RCC 7860 (cell line): ENCODE measurements at regions not wholly inside any gene's neighbourhood (a gene's known extent, or its start where the extent isn't known, plus 50 kb on each side); places are given as distances from the start of the nearest gene placed in this dataset.

ENCODE experiments used
- DNase-seq: peaks from one replicate; pipeline ENCODE4 v3.0.0-alpha.2; 2015; ENCODE audit warnings: low spot score
- FAIRE-seq: peaks from 2 replicates; lab custom pipeline; 2012; peaks lifted over from hg19 to GRCh38; lab: Jason Lieb, UNC

- FAIRE-seq (no peak), DNase-seq (no peak)
Measured at GRCh38 chr3:135848051-135848450, 117.5 kb upstream of the PPP2R3A start.

DNA sequence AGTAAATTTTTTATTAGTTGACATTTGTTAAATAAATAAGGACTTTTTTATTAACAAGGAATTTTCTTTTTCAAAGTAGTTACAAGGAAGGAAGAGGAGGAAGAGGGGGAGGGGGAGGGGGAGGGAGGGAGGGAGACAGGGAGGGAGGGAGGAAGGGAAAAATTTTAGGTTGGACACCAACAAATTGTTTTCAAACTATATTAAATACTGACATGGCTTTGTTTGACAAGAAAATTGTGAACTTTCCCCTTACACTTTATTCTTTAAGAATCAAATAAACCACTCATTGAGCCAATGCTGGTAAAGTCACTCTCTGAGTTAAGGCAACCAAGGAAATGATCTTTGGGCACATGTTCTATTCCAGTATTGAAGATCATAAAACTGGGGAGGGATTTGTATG, 115.7 kb upstream of the PPP2R3A start:
- DNase-seq: no peak
- FAIRE-seq: no peak

- no peak for FAIRE-seq
- peak; percentile 37 for DNase-seq
Measured at GRCh38 chr3:135851201-135852081, 114.1 kb upstream of the PPP2R3A start.

DNA sequence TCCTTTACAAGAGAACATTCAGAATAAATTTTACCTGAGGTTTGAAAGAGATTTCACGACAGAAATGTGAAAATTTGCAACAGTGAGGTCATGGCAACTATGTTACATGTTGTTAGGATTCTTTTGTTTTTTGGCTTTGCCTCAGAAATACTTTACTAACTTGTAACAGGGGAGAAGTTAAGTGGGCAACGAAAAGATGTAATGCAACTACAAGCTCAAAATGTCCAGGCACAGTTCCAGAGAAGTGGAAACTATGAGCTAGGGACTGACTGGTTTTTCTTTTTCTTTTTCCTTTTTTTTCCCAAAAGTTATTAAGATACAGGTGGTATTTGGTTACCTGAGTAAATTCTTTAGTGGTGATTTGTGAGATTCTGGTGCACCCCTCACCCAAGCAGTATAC, 111.5 kb upstream of the PPP2R3A start:
- no peak for FAIRE-seq
- no peak for DNase-seq

GRCh38 chr3:135860761-135861160, 104.8 kb upstream of the PPP2R3A start:
- FAIRE-seq (no peak), DNase-seq (no peak)

DNA sequence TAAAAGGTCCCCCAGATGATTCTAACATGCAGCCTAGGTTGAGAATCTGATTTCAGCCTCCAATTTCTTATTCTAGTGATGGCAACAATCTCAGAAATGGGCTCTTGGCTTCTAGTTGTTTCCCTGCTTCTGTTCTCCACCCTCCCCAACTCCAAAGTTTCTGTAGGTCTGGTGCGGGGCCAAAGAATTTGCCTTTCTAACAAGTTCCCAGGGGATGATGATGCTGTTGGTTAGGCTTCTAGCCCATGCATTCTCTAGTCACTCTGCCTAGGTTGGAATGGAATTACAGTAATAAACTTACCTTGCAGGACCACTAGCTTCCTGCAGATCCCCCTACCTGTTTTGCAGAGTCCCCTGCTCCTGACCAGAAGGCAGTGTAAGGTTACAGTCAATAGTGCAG, 103.2 kb upstream of the PPP2R3A start:
- FAIRE-seq: no peak
- no peak for DNase-seq

DNA sequence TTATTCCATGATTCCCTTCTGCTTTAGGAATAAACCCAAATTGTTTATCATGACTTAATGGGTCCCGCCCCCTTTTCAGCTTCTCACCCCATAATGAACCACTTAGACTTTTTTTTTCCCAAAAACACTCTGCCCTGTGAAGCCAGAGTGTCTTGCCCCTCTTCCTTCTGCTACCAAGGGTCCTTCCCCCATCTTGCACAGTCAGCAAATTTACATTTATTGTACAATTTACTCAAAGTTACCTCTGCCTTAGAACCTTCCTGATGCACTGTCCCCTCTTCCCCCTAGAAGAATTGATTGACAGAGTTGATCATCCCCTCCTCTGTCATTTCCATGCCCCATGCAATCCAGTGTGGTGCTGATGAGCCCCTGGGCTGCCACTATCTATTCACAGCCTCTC, 101.5 kb upstream of the PPP2R3A start:
- DNase-seq: no peak
- no peak for FAIRE-seq

GRCh38 chr3:135865085-135865484, 100.4 kb upstream of the PPP2R3A start:
- DNase-seq (no peak), FAIRE-seq (no peak)

GRCh38 chr3:135865553-135865952, 100.0 kb upstream of the PPP2R3A start:
- FAIRE-seq (no peak), DNase-seq (no peak)

DNA sequence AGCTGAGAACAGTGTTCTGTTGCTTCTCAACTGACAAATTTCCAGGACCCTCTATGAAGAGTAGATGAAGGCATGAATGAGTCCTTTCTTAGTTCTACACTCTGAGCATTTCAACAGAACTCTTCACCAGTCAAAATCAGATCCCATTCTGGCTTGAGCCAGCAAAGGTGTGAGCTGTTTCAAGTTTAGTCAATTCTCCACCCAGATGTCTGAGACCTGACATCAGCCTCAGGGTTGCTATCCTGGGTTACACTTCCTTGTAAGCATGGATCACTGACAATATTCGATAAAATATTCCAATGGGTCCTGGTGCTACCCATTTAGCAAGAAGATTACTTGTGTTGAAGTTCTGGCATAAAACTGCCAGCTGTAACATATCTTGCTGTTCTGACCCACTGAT, 97.6 kb upstream of the PPP2R3A start:
- DNase-seq: no peak
- FAIRE-seq: no peak

DNA sequence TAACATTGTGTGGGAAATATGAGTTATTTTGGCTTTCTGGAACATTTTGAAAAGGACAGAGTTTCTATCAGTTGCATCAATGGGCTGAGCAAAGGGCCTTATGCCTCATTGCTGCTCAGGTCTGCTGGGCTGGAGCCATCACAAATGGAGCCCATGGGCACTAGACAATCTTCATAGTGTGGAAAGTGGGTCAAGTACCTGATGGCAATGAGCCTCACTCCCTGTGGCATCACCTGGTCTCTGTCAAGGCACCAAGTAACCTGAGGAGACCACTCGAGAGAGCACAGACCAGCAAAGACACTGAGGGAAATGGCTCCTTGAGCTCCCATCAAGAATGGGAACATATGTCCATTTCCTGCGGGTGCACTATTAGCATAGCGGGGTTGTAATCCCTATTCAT, 96.7 kb upstream of the PPP2R3A start:
- DNase-seq (no peak), FAIRE-seq (no peak)

DNA sequence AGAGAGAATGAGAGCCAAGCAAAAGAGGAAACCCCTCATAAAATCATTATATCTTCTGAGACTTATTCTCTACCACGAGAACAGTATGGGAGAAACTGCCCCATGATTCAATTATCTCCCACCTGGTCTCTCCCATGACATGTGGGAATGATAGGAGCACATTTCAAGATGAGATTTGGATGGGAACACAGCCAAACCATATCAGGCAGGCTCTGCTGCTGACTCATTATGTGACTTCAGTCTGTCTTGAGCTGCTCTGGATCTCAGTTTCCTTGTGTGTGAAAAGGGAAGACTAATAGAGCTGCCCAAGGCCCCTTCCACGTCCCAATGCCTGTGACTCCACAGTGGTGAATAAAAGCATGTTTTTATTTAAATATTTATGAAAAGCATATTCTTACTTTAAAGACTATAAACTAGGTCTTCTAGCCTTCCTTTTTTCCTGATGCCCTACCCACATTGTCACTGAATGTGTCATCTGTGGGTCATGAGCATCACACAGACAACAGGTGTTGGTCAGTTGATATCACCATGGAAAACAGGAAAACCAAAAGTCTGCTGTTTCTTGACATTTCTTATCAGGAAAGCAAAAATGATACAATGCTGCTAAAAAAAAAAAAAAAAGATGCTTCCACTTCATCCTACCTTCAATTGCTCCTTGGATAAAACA, 96.0 kb upstream of the PPP2R3A start:
- DNase-seq: peak; percentile 78
- FAIRE-seq: peak; percentile 85

- FAIRE-seq (no peak), DNase-seq (no peak)
Measured at GRCh38 chr3:135871311-135871710, 94.2 kb upstream of the PPP2R3A start.

GRCh38 chr3:135874035-135874434, 91.5 kb upstream of the PPP2R3A start:
- no peak for DNase-seq
- FAIRE-seq: no peak

- peak; percentile 11 for DNase-seq
- no peak for FAIRE-seq
Measured at GRCh38 chr3:135878501-135878900, 87.0 kb upstream of the PPP2R3A start.

- FAIRE-seq (no peak), DNase-seq (no peak)
Measured at GRCh38 chr3:135885885-135886284, 79.6 kb upstream of the PPP2R3A start.

- FAIRE-seq (peak; percentile 98), DNase-seq (peak; percentile 95)
Measured at GRCh38 chr3:135887220-135887619, 78.3 kb upstream of the PPP2R3A start.

DNA sequence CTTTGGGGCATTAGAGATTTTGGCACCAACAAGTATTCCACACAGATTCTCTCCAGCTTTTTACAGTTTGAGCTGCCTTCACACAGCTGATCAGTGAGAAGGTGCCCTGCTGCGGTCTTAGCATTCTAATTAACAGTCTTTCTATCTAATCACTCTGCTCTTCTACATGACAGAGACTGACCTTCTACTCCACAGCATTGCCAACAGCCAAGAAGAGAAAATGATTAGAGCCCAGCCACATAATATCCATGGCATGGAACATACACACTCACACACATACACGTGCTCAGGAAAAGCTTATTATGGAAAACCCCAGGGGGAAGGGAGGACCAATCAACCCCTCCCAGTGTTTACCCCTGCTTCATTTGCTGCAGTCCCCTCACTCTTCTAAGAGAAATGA, 76.1 kb upstream of the PPP2R3A start:
- FAIRE-seq (no peak), DNase-seq (no peak)

DNA sequence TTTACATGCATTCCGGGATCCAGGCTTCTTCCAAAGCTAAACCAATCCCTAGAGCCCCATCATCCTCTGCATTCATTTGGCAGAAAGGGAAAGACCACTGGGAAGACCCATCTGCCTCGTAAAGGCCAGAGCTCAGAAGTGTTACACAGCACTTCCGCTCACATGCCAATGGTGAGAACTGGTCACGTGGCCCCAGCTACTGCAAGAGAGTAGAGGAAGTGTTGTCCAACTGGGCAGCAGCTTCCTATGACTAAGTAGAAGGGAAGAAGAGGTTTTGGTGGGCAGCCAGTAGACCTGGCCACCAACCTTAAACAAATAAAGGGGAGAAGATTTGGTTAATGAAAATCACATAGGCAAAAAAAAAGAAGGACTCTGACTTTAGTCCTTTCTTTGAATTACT, 74.4 kb upstream of the PPP2R3A start:
- FAIRE-seq (peak; percentile 63), DNase-seq (peak; percentile 64)

DNA sequence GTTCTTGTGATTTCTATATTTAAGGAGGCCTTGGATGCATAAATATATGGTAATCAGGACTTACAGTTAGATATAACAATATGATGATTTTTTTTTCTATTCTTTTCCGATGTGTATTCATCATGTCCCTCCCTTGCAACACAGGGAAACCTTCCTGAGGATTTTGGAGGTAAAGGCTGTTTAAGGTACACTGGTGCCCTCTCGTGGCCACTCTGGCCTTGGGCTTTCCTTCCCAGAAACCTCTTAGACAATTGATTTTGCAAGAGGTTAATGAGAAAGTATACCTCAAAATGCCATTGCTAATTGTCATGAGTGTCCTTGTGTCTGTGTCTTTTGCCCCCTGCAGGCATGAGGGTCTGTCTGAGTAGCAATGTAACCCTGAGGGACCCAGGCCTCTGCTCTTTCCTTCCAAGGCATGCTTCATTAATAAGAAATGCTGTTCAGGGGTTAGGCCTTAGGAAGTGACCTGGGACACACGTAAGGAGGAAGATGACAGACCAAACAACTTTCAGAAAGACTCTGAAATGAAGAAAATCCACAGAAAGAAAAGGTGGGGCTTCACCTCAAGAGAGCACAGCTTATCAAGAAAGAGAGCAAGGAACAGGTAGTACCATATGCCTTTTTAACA, 70.3 kb upstream of the PPP2R3A start:
- FAIRE-seq: no peak
- DNase-seq: peak; percentile 75

- FAIRE-seq (peak; percentile 91), DNase-seq (peak; percentile 83)
Measured at GRCh38 chr3:135895734-135896121, 69.8 kb upstream of the PPP2R3A start.

GRCh38 chr3:135896613-135897012, 68.9 kb upstream of the PPP2R3A start:
- DNase-seq (peak; percentile 99), FAIRE-seq (peak; percentile 95)
